Esophagus muscularis mucosa (tissue), 4 donors: ENCODE measurements at regions not wholly inside any gene's neighbourhood (a gene's known extent, or its start where the extent isn't known, plus 50 kb on each side); places are given as distances from the start of the nearest gene placed in this dataset.

Source experiments
- DNase-seq: peaks from one replicate; pipeline ENCODE4 v3.0.0-alpha.2; 2017; ENCODE audit errors: extremely low spot score
- H3K27ac ChIP-seq, 4 donors: fragments of 200-600 bp; sonication (generic); replicated peaks in 1 of 4; 1 replicate in 3 of 4; 2 replicates in 1 of 4; pipeline ENCODE4 v1.5.1; 2016 to 2019; ENCODE audit warnings: mild to moderate bottlenecking in 1 of 4
- H3K27me3 ChIP-seq, 4 donors: fragments of 200-600 bp; sonication (generic); one replicate each; pipeline versions ENCODE4 v1.5.1 to v1.6.0; 2016 to 2019
- H3K36me3 ChIP-seq, 4 donors: fragments of 200-600 bp; sonication (generic); one replicate each; pipeline ENCODE4 v1.5.1; 2016 to 2019
- H3K4me1 ChIP-seq, 4 donors: fragments of 200-600 bp; sonication (generic); one replicate each; pipeline ENCODE4 v1.5.1; 2016 to 2019
- H3K4me3 ChIP-seq, 4 donors: fragments of 200-600 bp; sonication (generic); 1 replicate in 2 of 4; 2 replicates in 2 of 4; pipeline ENCODE4 v1.5.1; 2016 to 2019; ENCODE audit warnings: mild to moderate bottlenecking in 4 of 4, moderate library complexity in 1 of 4
- H3K9me3 ChIP-seq, 4 donors: fragments of 200-600 bp; sonication (generic); 1 replicate in 3 of 4; 2 replicates in 1 of 4; pipeline ENCODE4 v1.5.1; 2016 to 2019
- CTCF ChIP-seq, 3 experiments: fragments of 200-600 bp in 2 of 3; fragments of 450-650 bp in 1 of 3; sonication (generic) in 2 of 3; IDR thresholded peaks; one replicate each; pipeline ENCODE4 v1.5.1; 2017 to 2019; ENCODE audit warnings: antibody characterized with exemption in 3 of 3, mild to moderate bottlenecking in 2 of 3, moderate library complexity in 1 of 3
- EP300 ChIP-seq: sonication (generic); formaldehyde crosslinking; IDR thresholded peaks from one replicate; pipeline ENCODE4 v1.6.1; 2017; ENCODE audit warnings: antibody characterized with exemption
- POLR2A ChIP-seq: fragments of 450-650 bp; IDR thresholded peaks from one replicate; pipeline ENCODE4 v1.6.1; 2017; ENCODE audit warnings: antibody characterized with exemption, moderate library complexity, mild to moderate bottlenecking, low read depth
- POLR2AphosphoS5 ChIP-seq, 2 donors: sonication (generic); formaldehyde crosslinking; IDR thresholded peaks; one replicate each; pipeline ENCODE4 v1.6.1; 2017; ENCODE audit warnings: antibody characterized with exemption in 2 of 2
- WGBS: methylation state at CpG from one replicate; pipeline ENCODE4 v1.1.5; 2018; 5-methylcytosine and 5-hydroxymethylcytosine counted together
- intact Hi-C: fragments of 100-400 bp; cut with DNase I; formaldehyde crosslinking; loops from one replicate; pipeline ENCODE4 v1.15.1; 2023

- Histone ChIP-seq H3K9me3 (no peaks in the 10 kb centered on the region), H3K27ac (no peak overlapping the region), H3K4me1 (no peaks in the 10 kb centered on the region), H3K4me3 (no peak overlapping the region), H3K27me3 (no peaks in the 10 kb centered on the region), H3K36me3 (no peaks in the 10 kb centered on the region)
- no peak for DNase-seq
- no peak for TF ChIP-seq POLR2A
- 66% methylated on average over 1 of the region's 1 CpG for WGBS
- intact Hi-C loops: no loop called here
Measured at GRCh38 chr12:61452076-61452475, 808.1 kb upstream of the USP15 start.

- Histone ChIP-seq H3K4me3 (no peak overlapping the region), H3K27me3 (no peaks in the 10 kb centered on the region), H3K4me1 (peaks cover 0 to 16% (median 0%) of the 10 kb centered on the region in 4 donors), H3K9me3 (peaks cover 0 to 4% (median 0%) of the 10 kb centered on the region in 4 donors), H3K27ac (no peak overlapping the region), H3K36me3 (no peaks in the 10 kb centered on the region)
- intact Hi-C loops: no loop called here
- no peak for DNase-seq
- TF ChIP-seq EP300 (no peak), CTCF (IDR thresholded peaks at IDR 0.05) (no peak), POLR2AphosphoS5 (IDR thresholded peaks at IDR 0.05) (no peak), POLR2A (no peak)
Measured at GRCh38 chr12:61487728-61488127, 772.5 kb upstream of the USP15 start.

- 45% methylated on average over 4 of the region's 4 CpGs for WGBS
- H3K9me3 ChIP-seq: no peaks in the 10 kb centered on the region
- H3K4me3 ChIP-seq: no peak overlapping the region
- H3K36me3 ChIP-seq: no peaks in the 10 kb centered on the region
- intact Hi-C loops: no loop called here
- no peak overlapping the region for H3K27ac ChIP-seq
- peaks cover 0 to 16% (median 0%) of the 10 kb centered on the region in 4 donors for H3K4me1 ChIP-seq
- no peaks in the 10 kb centered on the region for H3K27me3 ChIP-seq
- TF ChIP-seq POLR2AphosphoS5 (IDR thresholded peaks at IDR 0.05): no peak
- TF ChIP-seq CTCF (IDR thresholded peaks at IDR 0.05): no peak
- no peak for TF ChIP-seq EP300
- no peak for TF ChIP-seq POLR2A
- no peak for DNase-seq
Measured at GRCh38 chr12:61490526-61491498, 769.4 kb upstream of the USP15 start.

- no peaks in the 10 kb centered on the region for H3K36me3 ChIP-seq
- no peaks in the 10 kb centered on the region for H3K27me3 ChIP-seq
- no peak for TF ChIP-seq POLR2AphosphoS5 (IDR thresholded peaks at IDR 0.05)
- no peak for TF ChIP-seq POLR2A
- TF ChIP-seq CTCF (IDR thresholded peaks at IDR 0.05): no peak
- no peak for TF ChIP-seq EP300
- no peak overlapping the region for H3K27ac ChIP-seq
- H3K4me3 ChIP-seq: no peak overlapping the region
- DNase-seq: no peak
- H3K4me1 ChIP-seq: no peaks in the 10 kb centered on the region
- H3K9me3 ChIP-seq: no peaks in the 10 kb centered on the region
- intact Hi-C loops: no loop called here
Measured at GRCh38 chr12:61502179-61502578, 758.0 kb upstream of the USP15 start.

- intact Hi-C loops: no loop called here
- no peaks in the 10 kb centered on the region for H3K9me3 ChIP-seq
- H3K36me3 ChIP-seq: no peaks in the 10 kb centered on the region
- WGBS: 33% methylated on average over 1 of the region's 1 CpG
- TF ChIP-seq EP300 (no peak), POLR2AphosphoS5 (IDR thresholded peaks at IDR 0.05) (no peak), POLR2A (no peak)
- no peak overlapping the region for H3K4me3 ChIP-seq
- no peak for DNase-seq
- H3K4me1 ChIP-seq: peaks cover 0 to 10% (median 0%) of the 10 kb centered on the region in 4 donors
- H3K27me3 ChIP-seq: no peaks in the 10 kb centered on the region
- no peak overlapping the region for H3K27ac ChIP-seq
Measured at GRCh38 chr12:61504396-61505080, 755.7 kb upstream of the USP15 start.
